OCI-LY7 (cell line): ENCODE measurements at regions not wholly inside any gene's neighbourhood (a gene's known extent, or its start where the extent isn't known, plus 50 kb on each side); places are given as distances from the start of the nearest gene placed in this dataset.

ENCODE experiments used
- BruUV-seq: library from RNA; stranded (reverse); fragments of 400-500 nt; replicated peaks from 2 replicates; lab custom pipeline; 2021; lab: Mats Ljungman, UMichigan
- CTCF ChIA-PET: fragments of 300-600 bp; sonication (Branson Sonifier 250); formaldehyde crosslinking; loops from one replicate; lab custom pipeline; 2022; ENCODE audit warnings: antibody characterized with exemption; ENCODE audit not compliant: unreplicated experiment; lab: Charles Lee
- POLR2A ChIA-PET: fragments of 300-600 bp; sonication (Branson Sonifier 250); formaldehyde crosslinking; loops from one replicate; lab custom pipeline; 2022; ENCODE audit warnings: antibody characterized with exemption; lab: Charles Lee
- DNase-seq: peaks from one replicate; pipeline ENCODE4 v3.0.0-alpha.2; 2015; ENCODE audit warnings: low spot score
- H2AFZ ChIP-seq: fragments of 200-600 bp; sonication (generic), shearing (Covaris generic); 2 replicates; pipeline ENCODE4 v1.6.1; 2014; ENCODE audit warnings: mild to moderate bottlenecking, antibody characterized with exemption, low read length, moderate library complexity
- H3K27ac ChIP-seq: fragments of 200-600 bp; sonication (generic); 2 replicates; pipeline ENCODE4 v1.5.1; 2014; ENCODE audit warnings: mixed run types, low read depth, mild to moderate bottlenecking, moderate library complexity, low read length, inconsistent platforms; ENCODE audit not compliant: poor library complexity, severe bottlenecking
- H3K36me3 ChIP-seq: fragments of 200-600 bp; sonication (generic); 2 replicates; pipeline ENCODE4 v1.6.1; 2014; ENCODE audit warnings: mild to moderate bottlenecking, antibody characterized with exemption, low read length, moderate library complexity, mixed read lengths; ENCODE audit not compliant: insufficient read depth
- H3K4me1 ChIP-seq: fragments of 200-600 bp; sonication (generic); 2 replicates; pipeline ENCODE4 v1.5.1; 2014; ENCODE audit warnings: mild to moderate bottlenecking, low read length; ENCODE audit not compliant: insufficient read depth, poor library complexity, severe bottlenecking
- H3K4me2 ChIP-seq: fragments of 200-600 bp; sonication (generic); 2 replicates; pipeline ENCODE4 v1.6.1; 2014; ENCODE audit warnings: mild to moderate bottlenecking, low read length
- H3K4me3 ChIP-seq: fragments of 200-600 bp; sonication (generic); 2 replicates; pipeline ENCODE4 v1.5.1; 2014; ENCODE audit warnings: mild to moderate bottlenecking, low read depth, low read length; ENCODE audit not compliant: poor library complexity, severe bottlenecking
- H3K79me2 ChIP-seq: fragments of 200-600 bp; sonication (generic); 2 replicates; pipeline ENCODE4 v1.6.1; 2016; ENCODE audit warnings: low read depth, mild to moderate bottlenecking, low read length, moderate library complexity, mixed read lengths; ENCODE audit not compliant: insufficient read depth
- H3K9me2 ChIP-seq: fragments of 200-600 bp; sonication (generic); 2 replicates; pipeline ENCODE4 v1.6.1; 2016; ENCODE audit warnings: mild to moderate bottlenecking, low read length, mixed read lengths; ENCODE audit not compliant: insufficient read depth
- H3K9me3 ChIP-seq: fragments of 200-600 bp; sonication (generic); 2 replicates; pipeline ENCODE4 v1.6.1; 2014; ENCODE audit warnings: mild to moderate bottlenecking, mixed run types, low read length, mixed read lengths
- H4K20me1 ChIP-seq: fragments of 200-600 bp; sonication (generic); 2 replicates; pipeline ENCODE4 v1.6.1; 2014; ENCODE audit warnings: mild to moderate bottlenecking, antibody characterized with exemption, low read length, moderate library complexity, mixed read lengths; ENCODE audit not compliant: insufficient read depth
- CTCF ChIP-seq: fragments of 200-600 bp; sonication (generic); conservative IDR thresholded peaks from 2 replicates; pipeline ENCODE4 v1.5.1; 2014; ENCODE audit warnings: mild to moderate bottlenecking, antibody characterized with exemption, low read length, moderate library complexity, mixed read lengths
- EZH2phosphoT487 ChIP-seq: fragments of 200-600 bp; sonication (generic); IDR thresholded peaks from 2 replicates; pipeline ENCODE4 v1.6.1; 2018; ENCODE audit warnings: low read depth, borderline replicate concordance, mild to moderate bottlenecking, mixed run types, antibody characterized with exemption, low read length, moderate library complexity, mixed read lengths
- intact Hi-C: fragments of 100-400 bp; cut with micrococcal nuclease; formaldehyde crosslinking; loops from one replicate; pipeline ENCODE4 v1.10.0; 2022; ENCODE audit not compliant: unreplicated experiment

- BruUV-seq: no TSS peak
- peaks cover 28% of the 10 kb centered on the region for H3K36me3 ChIP-seq
- no peak overlapping the region for H3K4me2 ChIP-seq
- intact Hi-C loops: no loop called here
- no peaks in the 10 kb centered on the region for H3K79me2 ChIP-seq
- H3K9me3 ChIP-seq: no peaks in the 10 kb centered on the region
- ChIA-PET POLR2A (interaction anchor here (0.7 kb wide), 1 partner anchor 126 kb away, joined by 3 read pairs; no protein-coding TSS in a partner anchor), CTCF (no interaction called here)
- no peaks in the 10 kb centered on the region for H3K4me1 ChIP-seq
- no peak for DNase-seq
- H2AFZ ChIP-seq: no peak overlapping the region
- H3K4me3 ChIP-seq: no peak overlapping the region
- no peak overlapping the region for H3K27ac ChIP-seq
- H4K20me1 ChIP-seq: no peaks in the 10 kb centered on the region
- no peaks in the 10 kb centered on the region for H3K9me2 ChIP-seq
- TF ChIP-seq EZH2phosphoT487 (no peak), CTCF (no peak)
Measured at GRCh38 chr17:45628019-45628418, 137.5 kb upstream of the PLEKHM1 start.

DNA sequence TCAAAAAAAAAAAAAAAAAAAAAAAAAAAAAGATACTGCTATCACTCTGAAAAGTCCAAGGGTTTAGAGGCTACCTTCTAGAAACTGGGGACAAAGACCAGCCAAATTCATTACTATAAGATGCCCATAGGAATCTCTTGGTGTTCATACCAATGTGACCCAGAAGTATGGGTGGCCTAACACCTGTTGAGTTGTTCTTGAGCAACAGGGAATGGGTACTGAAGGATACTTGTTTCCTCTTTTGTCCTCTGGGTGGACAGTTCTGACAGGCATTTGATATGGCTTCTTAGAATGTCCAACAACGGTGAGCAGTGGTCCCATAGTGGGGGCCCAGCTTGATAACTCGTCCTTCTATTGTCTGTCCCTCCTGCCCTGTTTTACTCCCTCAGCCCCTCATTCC lies 141.4 kb upstream of the PLEKHM1 start:
- Histone ChIP-seq H3K79me2 (no peaks in the 10 kb centered on the region), H2AFZ (no peak overlapping the region), H3K4me1 (no peaks in the 10 kb centered on the region), H3K9me3 (no peaks in the 10 kb centered on the region), H4K20me1 (no peaks in the 10 kb centered on the region), H3K27ac (no peak overlapping the region), H3K9me2 (no peaks in the 10 kb centered on the region), H3K4me3 (no peak overlapping the region), H3K36me3 (peaks cover 36% of the 10 kb centered on the region), H3K4me2 (no peak overlapping the region)
- ChIA-PET CTCF (no interaction called here), POLR2A (no interaction called here)
- DNase-seq: no peak
- BruUV-seq: no TSS peak
- TF ChIP-seq CTCF (no peak), EZH2phosphoT487 (no peak)
- intact Hi-C loops: no loop called here

GRCh38 chr17:45639297-45639849 lies 144.7 kb upstream of the CRHR1 start:
- TF ChIP-seq CTCF (no peak), EZH2phosphoT487 (no peak)
- ChIA-PET POLR2A (no interaction called here), CTCF (no interaction called here)
- no peak for DNase-seq
- Histone ChIP-seq H2AFZ (no peak overlapping the region), H3K36me3 (peaks cover 11% of the 10 kb centered on the region), H3K27ac (no peak overlapping the region), H3K4me3 (no peak overlapping the region), H3K4me1 (no peaks in the 10 kb centered on the region), H3K79me2 (no peaks in the 10 kb centered on the region), H3K4me2 (no peak overlapping the region), H4K20me1 (no peaks in the 10 kb centered on the region), H3K9me2 (no peaks in the 10 kb centered on the region), H3K9me3 (no peaks in the 10 kb centered on the region)
- no TSS peak for BruUV-seq
- intact Hi-C loops: no loop called here
